ENCODE measurements at regions not wholly inside any gene's neighbourhood (a gene's known extent, or its start where the extent isn't known, plus 50 kb on each side); places are given as distances from the start of the nearest gene placed in this dataset.
A peak's percentile ranks its signal among the peaks of the same experiment; 100 is the strongest.

DNA sequence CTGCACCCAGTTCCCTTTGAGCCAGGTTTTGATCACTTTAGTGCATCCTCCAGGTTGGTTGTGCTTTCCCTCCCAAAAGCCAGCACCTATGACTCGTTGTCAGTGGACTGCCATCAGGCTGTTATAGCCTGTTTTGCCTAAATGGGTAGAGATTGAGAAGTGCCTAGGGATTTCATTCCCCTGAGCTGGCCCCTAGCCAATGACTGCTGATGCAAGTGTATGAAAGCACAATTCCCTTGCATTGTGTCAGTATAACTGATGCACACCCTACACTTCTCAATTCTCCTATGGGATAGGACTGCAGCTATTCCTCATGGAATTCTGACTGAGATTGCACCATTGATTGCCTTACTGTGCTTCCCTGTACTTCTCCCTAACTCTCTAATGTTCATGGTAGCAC, 102.1 kb upstream of the ARPP21 start:
- Mint-ChIP-seq H3K4me1 (ENCODE audit: low read depth) (peaks cover 16% of the 10 kb centered on the region), H3K36me3 (ENCODE audit: low read depth) (no peaks in the 10 kb centered on the region), H3K27me3 (ENCODE audit: low read depth) (no peaks in the 10 kb centered on the region), H3K27ac (ENCODE audit: unreplicated experiment) (peak overlapping the region; percentile 15), H3K9me3 (ENCODE audit: low read depth) (no peaks in the 10 kb centered on the region), H3K4me3 (ENCODE audit: unreplicated experiment) (no peak overlapping the region)
- DNase-seq (ENCODE audit: low spot score): no peak
- TF ChIP-seq CTCF (IDR thresholded peaks at IDR 0.05): no peak

DNA sequence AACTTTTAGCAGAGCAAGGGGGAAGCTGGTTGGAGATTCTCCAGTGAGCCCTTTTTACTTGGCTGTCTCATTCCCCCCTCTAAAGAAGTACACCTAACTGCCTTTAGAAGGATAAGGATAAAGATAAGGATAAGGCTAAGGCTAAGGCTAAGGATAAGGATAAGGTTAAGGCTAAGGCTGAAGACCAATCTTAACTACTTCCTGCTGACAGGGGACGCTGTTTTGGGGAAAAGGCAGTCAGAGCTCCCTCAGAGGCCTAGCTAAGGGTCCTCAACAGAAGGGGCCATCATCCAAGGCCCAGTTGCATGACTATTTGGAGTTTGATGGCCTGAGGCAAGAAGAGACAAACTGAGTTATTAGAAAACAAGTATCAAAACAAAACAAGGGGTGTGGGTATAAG, 94.3 kb upstream of the ARPP21 start:
- TF ChIP-seq CTCF (IDR thresholded peaks at IDR 0.05): no peak
- Mint-ChIP-seq H3K9me3 (ENCODE audit: low read depth) (no peaks in the 10 kb centered on the region), H3K4me3 (ENCODE audit: unreplicated experiment) (no peak overlapping the region), H3K4me1 (ENCODE audit: low read depth) (peaks cover 24% of the 10 kb centered on the region), H3K27me3 (ENCODE audit: low read depth) (no peaks in the 10 kb centered on the region), H3K27ac (ENCODE audit: unreplicated experiment) (no peak overlapping the region), H3K36me3 (ENCODE audit: low read depth) (peaks cover 2% of the 10 kb centered on the region)
- no peak for DNase-seq (ENCODE audit: low spot score)

- TF ChIP-seq CTCF (IDR thresholded peaks at IDR 0.05): no peak
- Mint-ChIP-seq H3K9me3 (ENCODE audit: low read depth) (no peaks in the 10 kb centered on the region), H3K27me3 (ENCODE audit: low read depth) (no peaks in the 10 kb centered on the region), H3K36me3 (ENCODE audit: low read depth) (no peaks in the 10 kb centered on the region), H3K4me3 (ENCODE audit: unreplicated experiment) (no peak overlapping the region), H3K27ac (ENCODE audit: unreplicated experiment) (peak overlapping the region; percentile 69), H3K4me1 (ENCODE audit: low read depth) (peaks cover 20% of the 10 kb centered on the region)
- no peak for DNase-seq (ENCODE audit: low spot score)
Measured at GRCh38 chr3:35549690-35550089, 89.6 kb upstream of the ARPP21 start.

- Mint-ChIP-seq H3K27ac (ENCODE audit: unreplicated experiment) (no peak overlapping the region), H3K36me3 (ENCODE audit: low read depth) (peaks cover 3% of the 10 kb centered on the region), H3K9me3 (ENCODE audit: low read depth) (peaks cover 17% of the 10 kb centered on the region), H3K4me1 (ENCODE audit: low read depth) (no peaks in the 10 kb centered on the region), H3K4me3 (ENCODE audit: unreplicated experiment) (no peak overlapping the region), H3K27me3 (ENCODE audit: low read depth) (no peaks in the 10 kb centered on the region)
- TF ChIP-seq CTCF (IDR thresholded peaks at IDR 0.05): no peak
- DNase-seq (ENCODE audit: low spot score): no peak
Measured at GRCh38 chr3:35562141-35562540, 77.2 kb upstream of the ARPP21 start.

- DNase-seq (ENCODE audit: low spot score): no peak
- H3K36me3 Mint-ChIP-seq (ENCODE audit: low read depth): no peaks in the 10 kb centered on the region
- H3K27ac Mint-ChIP-seq (ENCODE audit: unreplicated experiment): no peak overlapping the region
- H3K9me3 Mint-ChIP-seq (ENCODE audit: low read depth): no peaks in the 10 kb centered on the region
- H3K4me1 Mint-ChIP-seq (ENCODE audit: low read depth): no peaks in the 10 kb centered on the region
- no peak for TF ChIP-seq CTCF (IDR thresholded peaks at IDR 0.05)
- H3K4me3 Mint-ChIP-seq (ENCODE audit: unreplicated experiment): no peak overlapping the region
- H3K27me3 Mint-ChIP-seq (ENCODE audit: low read depth): no peaks in the 10 kb centered on the region
Measured at GRCh38 chr3:35565048-35565447, 74.3 kb upstream of the ARPP21 start.
